ENCODE measurements at regions not wholly inside any gene's neighbourhood (a gene's known extent, or its start where the extent isn't known, plus 50 kb on each side); places are given as distances from the start of the nearest gene placed in this dataset.
"Not testable (repeated sequence)": the region's sequence is repeated elsewhere in the genome, so short reads cannot be mapped to it uniquely, and the experiment has no call there.

- not testable (repeated sequence) for TF ChIP-seq POLR2A (IDR thresholded peaks at IDR 0.05); CTCF (IDR thresholded peaks at IDR 0.05 in 8 of 11, conservative IDR thresholded peaks at IDR 0.05 in 3 of 11); POLR2AphosphoS5 (IDR thresholded peaks at IDR 0.05)
These were observed 179.5 kb downstream of the OTOP1 start for GRCh38 chr4:4047202-4047601.

Data from spleen (tissue), 7 donors.